Hematopoietic multipotent progenitor cell treated with erythropoietin and hydrocortisone succinate and interleukin-3 and kit ligand, for 8 days (in vitro differentiated cells): ENCODE measurements at regions not wholly inside any gene's neighbourhood (a gene's known extent, or its start where the extent isn't known, plus 50 kb on each side); places are given as distances from the start of the nearest gene placed in this dataset.

Experiments
- DNase-seq: peaks from one replicate; pipeline ENCODE4 v3.0.0-alpha.2; 2015

GRCh38 chr6:144999127-144999526, 714.0 kb downstream of the UTRN start:
- DNase-seq = no peak

GRCh38 chr6:145003145-145003544, 718.0 kb downstream of the UTRN start:
- no peak for DNase-seq

GRCh38 chr6:145006914-145007313, 721.8 kb downstream of the UTRN start:
- no peak for DNase-seq

GRCh38 chr6:145008715-145009114, 723.6 kb downstream of the UTRN start:
- no peak for DNase-seq

GRCh38 chr6:145009711-145010110, 724.6 kb downstream of the UTRN start:
- no peak for DNase-seq

GRCh38 chr6:145012039-145012662, 723.2 kb downstream of the EPM2A start:
- DNase-seq = no peak

- peak; percentile 16 for DNase-seq
Observed at GRCh38 chr6:145015739-145016558, 719.4 kb downstream of the EPM2A start.

GRCh38 chr6:145017051-145017450, 718.3 kb downstream of the EPM2A start:
- DNase-seq = no peak

GRCh38 chr6:145017516-145017915, 717.8 kb downstream of the EPM2A start:
- no peak for DNase-seq

- DNase-seq = no peak
Observed at GRCh38 chr6:145018027-145018426, 717.3 kb downstream of the EPM2A start.

- DNase-seq = no peak
Observed at GRCh38 chr6:145020114-145020513, 715.2 kb downstream of the EPM2A start.

GRCh38 chr6:145020543-145020942, 714.8 kb downstream of the EPM2A start:
- no peak for DNase-seq

- no peak for DNase-seq
Observed at GRCh38 chr6:145022199-145022796, 713.0 kb downstream of the EPM2A start.

- DNase-seq = no peak
Observed at GRCh38 chr6:145023116-145023726, 712.1 kb downstream of the EPM2A start.

- no peak for DNase-seq
Observed at GRCh38 chr6:145025488-145025887, 709.8 kb downstream of the EPM2A start.

- DNase-seq = no peak
Observed at GRCh38 chr6:145026267-145026679, 709.0 kb downstream of the EPM2A start.

- peak; percentile 55 for DNase-seq
Observed at GRCh38 chr6:145028144-145028818, 707.0 kb downstream of the EPM2A start.

GRCh38 chr6:145031001-145031400, 704.3 kb downstream of the EPM2A start:
- DNase-seq = no peak

GRCh38 chr6:145031962-145032361, 703.4 kb downstream of the EPM2A start:
- DNase-seq = no peak

- no peak for DNase-seq
Observed at GRCh38 chr6:145032562-145033145, 702.7 kb downstream of the EPM2A start.

- DNase-seq = no peak
Observed at GRCh38 chr6:145034664-145035063, 700.7 kb downstream of the EPM2A start.

- no peak for DNase-seq
Observed at GRCh38 chr6:145036236-145036635, 699.1 kb downstream of the EPM2A start.
